OCI-LY7 (cell line): ENCODE measurements at regions not wholly inside any gene's neighbourhood (a gene's known extent, or its start where the extent isn't known, plus 50 kb on each side); places are given as distances from the start of the nearest gene placed in this dataset.

Experiments
- EZH2phosphoT487 ChIP-seq: fragments of 200-600 bp; sonication (generic); IDR thresholded peaks from 2 replicates; pipeline ENCODE4 v1.6.1; 2018; ENCODE audit warnings: low read depth, borderline replicate concordance, mild to moderate bottlenecking, mixed run types, antibody characterized with exemption, low read length, moderate library complexity, mixed read lengths
- TF ChIP-seq, protein P1 (sequence below): fragments of 200-600 bp; sonication (generic); conservative IDR thresholded peaks from 2 replicates; pipeline ENCODE4 v1.5.1; 2014; ENCODE audit warnings: mild to moderate bottlenecking, antibody characterized with exemption, low read length, moderate library complexity, mixed read lengths

DNA sequence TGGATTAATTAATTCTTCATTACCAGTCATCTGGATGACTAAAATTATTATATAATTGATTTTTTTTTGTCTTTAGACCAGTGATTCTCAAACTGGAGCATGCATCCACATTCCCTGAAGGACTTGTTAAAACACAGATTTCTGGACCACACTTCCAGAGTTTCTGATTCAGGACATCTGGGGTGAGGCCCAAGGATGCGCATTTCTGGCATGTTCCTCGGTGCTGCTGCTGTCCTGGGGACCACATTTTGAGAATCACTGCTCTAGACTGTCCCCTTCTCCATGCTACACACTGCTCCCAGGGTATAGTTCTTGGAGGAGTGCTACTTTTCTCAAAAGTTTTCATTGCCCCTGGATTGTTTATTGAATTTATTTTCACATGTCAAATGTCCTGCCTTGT, 145.0 kb downstream of the RNF144B start:
- TF ChIP-seq, protein P1, sequence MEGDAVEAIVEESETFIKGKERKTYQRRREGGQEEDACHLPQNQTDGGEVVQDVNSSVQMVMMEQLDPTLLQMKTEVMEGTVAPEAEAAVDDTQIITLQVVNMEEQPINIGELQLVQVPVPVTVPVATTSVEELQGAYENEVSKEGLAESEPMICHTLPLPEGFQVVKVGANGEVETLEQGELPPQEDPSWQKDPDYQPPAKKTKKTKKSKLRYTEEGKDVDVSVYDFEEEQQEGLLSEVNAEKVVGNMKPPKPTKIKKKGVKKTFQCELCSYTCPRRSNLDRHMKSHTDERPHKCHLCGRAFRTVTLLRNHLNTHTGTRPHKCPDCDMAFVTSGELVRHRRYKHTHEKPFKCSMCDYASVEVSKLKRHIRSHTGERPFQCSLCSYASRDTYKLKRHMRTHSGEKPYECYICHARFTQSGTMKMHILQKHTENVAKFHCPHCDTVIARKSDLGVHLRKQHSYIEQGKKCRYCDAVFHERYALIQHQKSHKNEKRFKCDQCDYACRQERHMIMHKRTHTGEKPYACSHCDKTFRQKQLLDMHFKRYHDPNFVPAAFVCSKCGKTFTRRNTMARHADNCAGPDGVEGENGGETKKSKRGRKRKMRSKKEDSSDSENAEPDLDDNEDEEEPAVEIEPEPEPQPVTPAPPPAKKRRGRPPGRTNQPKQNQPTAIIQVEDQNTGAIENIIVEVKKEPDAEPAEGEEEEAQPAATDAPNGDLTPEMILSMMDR, result no peak
- no peak for TF ChIP-seq EZH2phosphoT487
